Suprapubic skin (tissue), 3 donors: ENCODE measurements at regions not wholly inside any gene's neighbourhood (a gene's known extent, or its start where the extent isn't known, plus 50 kb on each side); places are given as distances from the start of the nearest gene placed in this dataset.

ENCODE experiments used
- CTCF ChIP-seq, 2 donors: fragments of 200-600 bp in 1 of 2; fragments of 450-650 bp in 1 of 2; sonication (generic) in 1 of 2; IDR thresholded peaks; one replicate each; pipeline ENCODE4 v1.5.1; 2016 to 2019; ENCODE audit warnings: antibody characterized with exemption in 2 of 2, mild to moderate bottlenecking in 1 of 2, moderate library complexity in 1 of 2
- EP300 ChIP-seq: sonication (generic); formaldehyde crosslinking; IDR thresholded peaks from one replicate; pipeline ENCODE4 v1.6.1; 2017; ENCODE audit warnings: antibody characterized with exemption
- POLR2A ChIP-seq, 2 donors: fragments of 450-650 bp; IDR thresholded peaks; one replicate each; pipeline ENCODE4 v1.6.1; 2017; ENCODE audit warnings: antibody characterized with exemption in 2 of 2, mild to moderate bottlenecking in 2 of 2, moderate library complexity in 2 of 2

GRCh38 chr13:84237143-84237542 lies 354.9 kb upstream of the SLITRK1 start:
- TF ChIP-seq CTCF (IDR thresholded peaks at IDR 0.05) (no peak), POLR2A (IDR thresholded peaks at IDR 0.05) (no peak), EP300 (no peak)
